H1 (cell line): ENCODE measurements at regions not wholly inside any gene's neighbourhood (a gene's known extent, or its start where the extent isn't known, plus 50 kb on each side); places are given as distances from the start of the nearest gene placed in this dataset.

Experiments
- CTCF ChIA-PET: fragments of 300-600 bp; sonication (Branson Sonifier 250); formaldehyde crosslinking; loops from one replicate; lab custom pipeline; 2021; ENCODE audit not compliant: partially characterized antibody; lab: Charles Lee
- POLR2A ChIA-PET: fragments of 300-600 bp; sonication (Branson Sonifier 250); formaldehyde crosslinking; loops from one replicate; lab custom pipeline; 2021; ENCODE audit warnings: inconsistent platforms; ENCODE audit not compliant: partially characterized antibody; lab: Charles Lee
- DNase-seq, 2 experiments: peaks; one replicate each; pipeline versions ENCODE4 v3.0.0 to v3.0.0-alpha.2; 2010 to 2022; ENCODE audit warnings: low spot score in 2 of 2, low read depth in 1 of 2, mixed read lengths in 1 of 2
- FAIRE-seq: peaks from 2 replicates; lab custom pipeline; 2011; peaks lifted over from hg19 to GRCh38; lab: Jason Lieb, UNC
- H2AFZ ChIP-seq: 2 replicates; pipeline ENCODE4 v1.8.1; 2012; ENCODE audit warnings: low read length, inconsistent platforms
- H2AK5ac ChIP-seq: 2 replicates; pipeline ENCODE4 v1.6.1; 2013; ENCODE audit warnings: low read depth, low read length
- H2BK120ac ChIP-seq: replicated peaks from 2 replicates; pipeline ENCODE3; 2013; ENCODE audit warnings: low read depth, low read length, inconsistent platforms
- H2BK12ac ChIP-seq: 2 replicates; pipeline ENCODE4 v1.6.1; 2013; ENCODE audit warnings: low read depth, low read length
- H2BK15ac ChIP-seq: 2 replicates; pipeline ENCODE4 v1.6.1; 2013; ENCODE audit warnings: low read length
- H2BK20ac ChIP-seq: 2 replicates; pipeline ENCODE4 v1.6.1; 2013; ENCODE audit warnings: low read length
- H2BK5ac ChIP-seq: 2 replicates; pipeline ENCODE4 v1.6.1; 2013; ENCODE audit warnings: low read depth, low read length
- H3K14ac ChIP-seq: 2 replicates; pipeline ENCODE4 v1.6.1; 2013; ENCODE audit warnings: inconsistent platforms; ENCODE audit not compliant: insufficient read length
- H3K18ac ChIP-seq: 2 replicates; pipeline ENCODE4 v1.6.1; 2013; ENCODE audit warnings: low read length; ENCODE audit errors: extremely low read depth
- H3K23ac ChIP-seq: 2 replicates; pipeline ENCODE4 v1.6.1; 2013; ENCODE audit warnings: inconsistent platforms; ENCODE audit not compliant: insufficient read length
- H3K23me2 ChIP-seq: 2 replicates; pipeline ENCODE4 v1.6.1; 2013; ENCODE audit warnings: low read depth, low read length
- H3K27ac ChIP-seq: 2 replicates; pipeline ENCODE4 v1.6.1; 2011; ENCODE audit warnings: low read depth, low read length, inconsistent platforms
- H3K27me3 ChIP-seq, 4 experiments: replicated peaks in 1 of 4; 1 replicate in 1 of 4; 2 replicates in 3 of 4; pipeline versions ENCODE4 v1.6.1 to v1.8.1; 2011 to 2013; ENCODE audit warnings: low read length in 3 of 4, mild to moderate bottlenecking in 3 of 4, inconsistent platforms in 2 of 4, mixed read lengths in 2 of 4, moderate library complexity in 1 of 4; ENCODE audit not compliant: control insufficient read depth in 3 of 4, insufficient read depth in 3 of 4; ENCODE audit errors: extremely low read depth in 1 of 4
- H3K36me3 ChIP-seq, 4 experiments: 2 replicates each; pipeline versions ENCODE4 v1.6.1 to v1.8.1; 2011 to 2013; ENCODE audit warnings: mild to moderate bottlenecking in 4 of 4, low read length in 3 of 4, moderate library complexity in 2 of 4, control low read depth in 1 of 4, inconsistent platforms in 1 of 4; ENCODE audit not compliant: insufficient read depth in 4 of 4, control insufficient read depth in 2 of 4
- H3K4ac ChIP-seq: replicated peaks from 2 replicates; pipeline ENCODE3; 2013; ENCODE audit warnings: low read length, low read depth, mixed read lengths, inconsistent platforms; ENCODE audit not compliant: insufficient read length
- H3K4me1 ChIP-seq, 4 experiments: replicated peaks in 1 of 4; 1 replicate in 1 of 4; 2 replicates in 3 of 4; pipeline versions ENCODE4 v1.6.1 to v1.8.1; 2011 to 2013; ENCODE audit warnings: low read length in 3 of 4, inconsistent platforms in 2 of 4, mixed read lengths in 1 of 4; ENCODE audit not compliant: insufficient read depth in 4 of 4, control insufficient read depth in 3 of 4
- H3K4me2 ChIP-seq, 2 experiments: 2 replicates each; pipeline versions ENCODE4 v1.6.1 to v1.8.1; 2011 to 2013; ENCODE audit warnings: low read depth in 2 of 2, low read length in 2 of 2, control low read depth in 1 of 2, inconsistent platforms in 1 of 2, mild to moderate bottlenecking in 1 of 2; ENCODE audit not compliant: insufficient read depth in 1 of 2
- H3K4me3 ChIP-seq, 4 experiments: fragments of 200-600, 300-600 bp in 1 of 4; sonication (generic), shearing (Covaris generic), sonication (Bioruptor Twin) in 1 of 4; 2 replicates each; pipeline versions ENCODE4 v1.5.1 to v1.8.1; 2011 to 2016; ENCODE audit warnings: low read length in 4 of 4, low read depth in 3 of 4, control low read depth in 2 of 4, inconsistent platforms in 2 of 4, mild to moderate bottlenecking in 2 of 4, mixed read lengths in 1 of 4, moderate library complexity in 1 of 4; ENCODE audit not compliant: insufficient read depth in 2 of 4; ENCODE audit errors: extremely low read depth in 1 of 4
- H3K56ac ChIP-seq: replicated peaks from 2 replicates; pipeline ENCODE3; 2013; ENCODE audit warnings: low read depth, mild to moderate bottlenecking, mixed read lengths, low read length, inconsistent platforms; ENCODE audit not compliant: insufficient read length
- H3K79me1 ChIP-seq: 2 replicates; pipeline ENCODE4 v1.6.1; 2013; ENCODE audit warnings: low read depth, low read length, control low read depth
- H3K79me2 ChIP-seq, 2 experiments: 2 replicates each; pipeline versions ENCODE4 v1.6.1 to v1.8.1; 2012 to 2013; ENCODE audit warnings: low read length in 2 of 2, mild to moderate bottlenecking in 2 of 2, inconsistent platforms in 1 of 2; ENCODE audit not compliant: insufficient read depth in 2 of 2, control insufficient read depth in 1 of 2
- H3K9ac ChIP-seq, 4 experiments: replicated peaks in 1 of 4; 1 replicate in 1 of 4; 2 replicates in 3 of 4; pipeline versions ENCODE4 v1.6.1 to v1.8.1; 2011 to 2013; ENCODE audit warnings: low read depth in 3 of 4, low read length in 3 of 4, control low read depth in 2 of 4, mild to moderate bottlenecking in 2 of 4, moderate library complexity in 2 of 4, inconsistent platforms in 1 of 4; ENCODE audit errors: extremely low read depth in 1 of 4
- H3K9me3 ChIP-seq, 2 experiments: 2 replicates each; pipeline versions ENCODE4 v1.6.1 to v1.8.1; 2012 to 2013; ENCODE audit warnings: mild to moderate bottlenecking in 2 of 2, moderate library complexity in 2 of 2, control low read depth in 1 of 2, inconsistent platforms in 1 of 2, low read depth in 1 of 2, low read length in 1 of 2, mixed read lengths in 1 of 2; ENCODE audit not compliant: insufficient read depth in 2 of 2
- H4K20me1 ChIP-seq, 2 experiments: replicated peaks in 1 of 2; 2 replicates each; pipeline versions ENCODE3 to v1.8.1; 2011 to 2013; ENCODE audit warnings: inconsistent platforms in 2 of 2, low read length in 2 of 2, mild to moderate bottlenecking in 1 of 2; ENCODE audit not compliant: insufficient read depth in 2 of 2, control insufficient read depth in 1 of 2
- H4K5ac ChIP-seq: 2 replicates; pipeline ENCODE4 v1.6.1; 2013; ENCODE audit warnings: low read length, low read depth, mixed read lengths, inconsistent platforms; ENCODE audit not compliant: insufficient read length
- H4K8ac ChIP-seq: 2 replicates; pipeline ENCODE4 v1.8.0; 2013; ENCODE audit warnings: mild to moderate bottlenecking, moderate library complexity, low read length, inconsistent platforms; ENCODE audit not compliant: insufficient read depth; ENCODE audit errors: extremely low read depth
- H4K91ac ChIP-seq: replicated peaks from 2 replicates; pipeline ENCODE3; 2013; ENCODE audit warnings: low read length, mixed read lengths, inconsistent platforms; ENCODE audit not compliant: insufficient read length
- TCF12 ChIP-seq: IDR thresholded peaks from 2 replicates; pipeline ENCODE4 v1.6.1; 2011; ENCODE audit warnings: low read depth, mild to moderate bottlenecking, low read length
- WGBS, 2 experiments: shearing (Covaris generic) in 1 of 2; methylation state at CpG; one replicate each; pipeline versions ENCODE4 v1.1.6 to v1.1.7; 2013 to 2015; ENCODE audit warnings: low lambda C conversion rate in 2 of 2, mixed read lengths in 2 of 2, inconsistent platforms in 1 of 2, low coverage in 1 of 2, missing lambda C conversion rate in 1 of 2; ENCODE audit not compliant: insufficient replicate concordance in 2 of 2, insufficient coverage in 1 of 2, insufficient read length in 1 of 2; ENCODE audit errors: extremely low coverage in 1 of 2, missing lambda C conversion rate in 1 of 2; 5-methylcytosine and 5-hydroxymethylcytosine counted together

- no peak overlapping the region for H2AK5ac ChIP-seq
- no peak overlapping the region for H3K4ac ChIP-seq
- DNase-seq (no peak), FAIRE-seq (no peak)
- no peak overlapping the region for H2BK15ac ChIP-seq
- H3K4me3 ChIP-seq, result no peak overlapping the region
- H2AFZ ChIP-seq, result no peak overlapping the region
- no peak overlapping the region for H2BK20ac ChIP-seq
- ChIA-PET POLR2A (no interaction called here), CTCF (interaction anchor here (0.6 kb wide), 1 partner anchor 400 kb away, joined by 3 read pairs; no protein-coding TSS in a partner anchor)
- no peaks in the 10 kb centered on the region for H3K9me3 ChIP-seq
- WGBS, 2 experiments, result 77% methylated on average over 1 of the region's 1 CpG; no CpG with 5 or more reads in 1 of the 2 experiments
- H3K79me2 ChIP-seq, result no peaks in the 10 kb centered on the region
- H3K27me3 ChIP-seq, result no peaks in the 10 kb centered on the region
- no peak overlapping the region for H2BK5ac ChIP-seq
- H2BK120ac ChIP-seq, result no peak overlapping the region
- no peaks in the 10 kb centered on the region for H3K79me1 ChIP-seq
- H3K27ac ChIP-seq, result no peak overlapping the region
- H4K8ac ChIP-seq, result no peak overlapping the region
- H3K23me2 ChIP-seq, result no peaks in the 10 kb centered on the region
- no peak overlapping the region for H3K18ac ChIP-seq
- H3K36me3 ChIP-seq, result no peaks in the 10 kb centered on the region
- no peaks in the 10 kb centered on the region for H4K20me1 ChIP-seq
- H4K91ac ChIP-seq, result no peak overlapping the region
- H4K5ac ChIP-seq, result no peak overlapping the region
- H3K4me1 ChIP-seq, result no peaks in the 10 kb centered on the region
- TF ChIP-seq TCF12, result no peak
- H3K14ac ChIP-seq, result no peak overlapping the region
- H3K23ac ChIP-seq, result no peak overlapping the region
- no peak overlapping the region for H3K9ac ChIP-seq
- no peak overlapping the region for H3K56ac ChIP-seq
- H3K4me2 ChIP-seq, result no peak overlapping the region
- H2BK12ac ChIP-seq, result no peak overlapping the region
Observed at GRCh38 chr11:37598381-37598780, 1000.3 kb upstream of the RAG2 start.
